ENCODE measurements at regions not wholly inside any gene's neighbourhood (a gene's known extent, or its start where the extent isn't known, plus 50 kb on each side); places are given as distances from the start of the nearest gene placed in this dataset.

GRCh38 chr14:41302776-41303175 lies 303.9 kb upstream of the LRFN5 start:
- WGBS (ENCODE audit: low lambda C conversion rate), result 45% methylated on average over 3 of the region's 3 CpGs
- Histone ChIP-seq H3F3A (replicated peaks; ENCODE audit: insufficient read depth) (peaks cover 3% of the 10 kb centered on the region), H3K36me3 (replicated peaks in 1 of 2; ENCODE audit: control insufficient read depth in 1 of 2, insufficient read depth in 2 of 2, low read length in 1 of 2) (no peaks in the 10 kb centered on the region), H3K4me1 (ENCODE audit: control insufficient read depth in 1 of 2, insufficient read depth in 2 of 2, low read depth in 1 of 2, low read length in 1 of 2) (no peaks in the 10 kb centered on the region), H3K4me3 (ENCODE audit: low read depth in 2 of 2, low read length in 1 of 2) (no peak overlapping the region), H3K4me2 (no peak overlapping the region), H3K9me3 (no peaks in the 10 kb centered on the region), H2AFZ (ENCODE audit: low read depth) (no peak overlapping the region), H3K27me3 (ENCODE audit: insufficient read depth) (no peaks in the 10 kb centered on the region), H4K20me1 (ENCODE audit: insufficient read depth) (no peaks in the 10 kb centered on the region), H3K27ac (ENCODE audit: low read depth in 2 of 2, low read length in 1 of 2) (no peak overlapping the region), H3K9me2 (no peaks in the 10 kb centered on the region), H3K79me2 (ENCODE audit: insufficient read depth) (no peaks in the 10 kb centered on the region), H3K9ac (no peak overlapping the region)
- POLR2A ChIA-PET, result no interaction called here
- no peak for TF ChIP-seq FOXM1 (IDR thresholded peaks at IDR 0.05; ENCODE audit: low read depth)
- TF ChIP-seq USF1 (IDR thresholded peaks at IDR 0.05; ENCODE audit: borderline replicate concordance, low read depth), result no peak
- TF ChIP-seq IRF3 (IDR thresholded peaks at IDR 0.05; ENCODE audit: low read depth, low read length), result no peak
- TF ChIP-seq CTCF (IDR thresholded peaks at IDR 0.05), result no peak
- no peak for TF ChIP-seq TEAD4 (IDR thresholded peaks at IDR 0.05; ENCODE audit: borderline replicate concordance, insufficient read depth)
- no peak for TF ChIP-seq MXI1 (IDR thresholded peaks at IDR 0.05; ENCODE audit: low read depth, low read length)
- TF ChIP-seq YY1 (IDR thresholded peaks at IDR 0.05; ENCODE audit: low read depth), result no peak
- TF ChIP-seq RXRA (IDR thresholded peaks at IDR 0.05; ENCODE audit: borderline replicate concordance, low read depth), result no peak
- DNase-seq, result no peak
- CTCF ChIA-PET, result no interaction called here

- H3K27me3 ChIP-seq (ENCODE audit: insufficient read depth), result no peaks in the 10 kb centered on the region
- H4K20me1 ChIP-seq (ENCODE audit: insufficient read depth), result no peaks in the 10 kb centered on the region
- H3K79me2 ChIP-seq (ENCODE audit: insufficient read depth), result no peaks in the 10 kb centered on the region
- no peak overlapping the region for H3K4me2 ChIP-seq
- H3K9me2 ChIP-seq, result no peaks in the 10 kb centered on the region
- DNase-seq, result no peak
- no peak overlapping the region for H2AFZ ChIP-seq (ENCODE audit: low read depth)
- no peaks in the 10 kb centered on the region for H3K4me1 ChIP-seq (ENCODE audit: control insufficient read depth in 1 of 2, insufficient read depth in 2 of 2, low read depth in 1 of 2, low read length in 1 of 2)
- ChIA-PET POLR2A (no interaction called here), CTCF (interaction anchor here (1.2 kb wide), 1 partner anchor 301 kb away, joined by 3 read pairs; no protein-coding TSS in a partner anchor)
- no peak overlapping the region for H3K27ac ChIP-seq (ENCODE audit: low read depth in 2 of 2, low read length in 1 of 2)
- TF ChIP-seq RCOR1 (IDR thresholded peaks at IDR 0.05; ENCODE audit: low read length) (no peak), IRF3 (IDR thresholded peaks at IDR 0.05; ENCODE audit: low read depth, low read length) (no peak)
- H3K4me3 ChIP-seq (ENCODE audit: low read depth in 2 of 2, low read length in 1 of 2), result no peak overlapping the region
- H3F3A ChIP-seq (replicated peaks; ENCODE audit: insufficient read depth), result peaks cover 4% of the 10 kb centered on the region
- no peak overlapping the region for H3K9ac ChIP-seq
- H3K36me3 ChIP-seq (replicated peaks in 1 of 2; ENCODE audit: control insufficient read depth in 1 of 2, insufficient read depth in 2 of 2, low read length in 1 of 2), result no peaks in the 10 kb centered on the region
- 56% methylated on average over 4 of the region's 4 CpGs for WGBS (ENCODE audit: low lambda C conversion rate)
- no peaks in the 10 kb centered on the region for H3K9me3 ChIP-seq
These were observed 306.8 kb upstream of the LRFN5 start for GRCh38 chr14:41299924-41300323.
